C4-2B (cell line): ENCODE measurements at regions not wholly inside any gene's neighbourhood (a gene's known extent, or its start where the extent isn't known, plus 50 kb on each side); places are given as distances from the start of the nearest gene placed in this dataset.

ENCODE experiments used
- H3K27ac ChIP-seq: fragments of 450-650 bp; 2 replicates; pipeline ENCODE4 v1.5.1; 2017
- ZFX ChIP-seq: fragments of 450-650 bp; IDR thresholded peaks from 2 replicates; pipeline ENCODE4 v1.6.1; 2017
- TF ChIP-seq, protein P1 (sequence below): fragments of 450-650 bp; conservative IDR thresholded peaks from 2 replicates; pipeline ENCODE4 v1.5.1; 2017; ENCODE audit warnings: mild to moderate bottlenecking

DNA sequence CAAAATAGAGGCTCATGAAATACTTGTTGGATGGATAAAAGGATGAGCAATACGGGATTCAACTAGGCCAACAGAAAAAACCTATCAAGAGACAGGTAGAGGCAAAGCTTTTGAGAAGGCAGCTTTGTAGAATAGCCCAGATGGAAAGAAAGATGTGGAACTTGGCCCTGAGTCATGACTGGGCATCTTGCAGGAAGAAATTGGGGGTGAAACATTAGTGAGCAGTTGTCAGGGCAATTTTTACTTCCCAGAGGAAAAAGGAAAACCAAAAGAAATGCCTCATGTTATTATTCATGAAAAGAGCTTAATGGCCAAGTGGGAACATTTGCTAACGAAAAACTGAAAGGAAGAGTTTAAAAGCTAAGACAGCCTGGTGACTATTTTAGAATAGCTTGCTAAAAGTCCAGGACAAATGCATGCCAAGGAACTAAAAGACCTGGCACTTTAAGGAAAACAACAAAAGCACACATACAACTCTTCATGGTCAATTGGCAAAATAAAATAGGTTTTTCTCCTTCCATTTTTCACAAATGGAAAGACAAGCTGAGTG, 180.1 kb downstream of the HS3ST3A1 start:
- H3K27ac ChIP-seq: no peak overlapping the region
- TF ChIP-seq, protein P1, sequence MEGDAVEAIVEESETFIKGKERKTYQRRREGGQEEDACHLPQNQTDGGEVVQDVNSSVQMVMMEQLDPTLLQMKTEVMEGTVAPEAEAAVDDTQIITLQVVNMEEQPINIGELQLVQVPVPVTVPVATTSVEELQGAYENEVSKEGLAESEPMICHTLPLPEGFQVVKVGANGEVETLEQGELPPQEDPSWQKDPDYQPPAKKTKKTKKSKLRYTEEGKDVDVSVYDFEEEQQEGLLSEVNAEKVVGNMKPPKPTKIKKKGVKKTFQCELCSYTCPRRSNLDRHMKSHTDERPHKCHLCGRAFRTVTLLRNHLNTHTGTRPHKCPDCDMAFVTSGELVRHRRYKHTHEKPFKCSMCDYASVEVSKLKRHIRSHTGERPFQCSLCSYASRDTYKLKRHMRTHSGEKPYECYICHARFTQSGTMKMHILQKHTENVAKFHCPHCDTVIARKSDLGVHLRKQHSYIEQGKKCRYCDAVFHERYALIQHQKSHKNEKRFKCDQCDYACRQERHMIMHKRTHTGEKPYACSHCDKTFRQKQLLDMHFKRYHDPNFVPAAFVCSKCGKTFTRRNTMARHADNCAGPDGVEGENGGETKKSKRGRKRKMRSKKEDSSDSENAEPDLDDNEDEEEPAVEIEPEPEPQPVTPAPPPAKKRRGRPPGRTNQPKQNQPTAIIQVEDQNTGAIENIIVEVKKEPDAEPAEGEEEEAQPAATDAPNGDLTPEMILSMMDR: no peak

GRCh38 chr17:13420878-13421277, 180.9 kb downstream of the HS3ST3A1 start:
- no peak for TF ChIP-seq ZFX
- TF ChIP-seq, protein P1: no peak
- H3K27ac ChIP-seq: no peak overlapping the region; the same call in 1 of the 2 replicates

DNA sequence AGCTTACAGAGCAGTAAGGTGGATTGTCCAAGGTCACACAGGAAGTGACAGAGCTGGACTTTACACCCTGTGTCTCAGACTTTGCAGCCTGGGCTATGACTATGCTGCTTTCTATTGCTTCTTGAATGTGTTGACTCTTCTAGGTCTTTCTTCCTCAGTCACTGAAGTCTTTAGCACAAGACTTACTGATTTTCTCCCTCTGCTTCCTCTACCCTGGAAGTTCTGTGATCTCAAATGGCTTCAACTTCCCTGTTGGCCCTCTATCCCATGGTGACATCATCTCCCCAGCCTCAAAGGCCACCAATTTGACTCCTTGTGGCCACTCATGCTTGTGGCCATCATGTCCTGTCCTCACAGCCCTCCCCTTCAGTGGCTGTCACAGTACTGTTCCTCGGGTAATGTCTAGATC, 181.3 kb downstream of the HS3ST3A1 start:
- TF ChIP-seq, protein P1: no peak
- TF ChIP-seq ZFX: no peak
- H3K27ac ChIP-seq: no peak overlapping the region; the same call in 1 of the 2 replicates

DNA sequence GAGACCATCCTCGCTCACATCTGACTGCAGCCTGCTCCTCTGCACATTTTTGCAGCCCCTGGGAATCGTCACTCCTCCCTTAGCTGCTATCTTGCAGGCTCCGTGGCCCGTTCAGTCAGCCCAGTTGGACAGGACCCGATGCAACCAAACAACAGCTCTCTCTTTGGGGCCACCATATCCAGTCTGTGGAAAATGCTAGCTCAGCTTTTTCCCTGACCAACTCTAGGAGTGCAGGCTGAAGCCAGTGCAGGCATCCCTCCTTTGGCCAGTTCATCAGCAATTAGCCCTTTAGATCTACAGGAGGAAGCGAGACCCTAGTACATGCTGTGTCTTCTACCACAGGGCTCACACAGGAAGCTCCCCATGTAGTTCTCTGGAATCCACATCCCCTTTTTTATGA, 182.1 kb downstream of the HS3ST3A1 start:
- TF ChIP-seq, protein P1: no peak
- no peak for TF ChIP-seq ZFX
- H3K27ac ChIP-seq: no peak overlapping the region

DNA sequence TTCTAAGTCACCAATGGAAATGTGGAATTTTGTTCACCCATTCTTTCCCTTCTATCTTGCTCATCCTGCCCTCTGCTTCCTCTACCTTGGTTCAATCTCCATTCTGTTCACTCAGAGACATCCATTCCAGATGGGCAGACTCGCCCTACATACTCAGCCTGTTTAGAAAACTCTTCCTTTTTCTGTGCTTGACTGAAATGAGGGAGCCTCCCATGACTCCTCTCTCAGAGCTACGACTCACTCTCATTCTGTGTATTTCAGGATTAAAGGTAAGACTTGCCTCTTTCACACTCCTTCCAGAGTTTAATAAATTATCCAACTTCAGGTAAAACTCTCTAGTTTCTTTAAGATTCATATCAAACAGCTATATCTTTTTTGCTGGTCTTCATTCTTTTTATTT, 182.8 kb downstream of the HS3ST3A1 start:
- TF ChIP-seq, protein P1: no peak
- TF ChIP-seq ZFX: no peak

GRCh38 chr17:13417381-13417950, 184.3 kb downstream of the HS3ST3A1 start:
- TF ChIP-seq ZFX: no peak
- TF ChIP-seq, protein P1: no peak
- H3K27ac ChIP-seq: no peak overlapping the region

More for the DNA sequence above, 182.8 kb downstream of the HS3ST3A1 start:
- H3K27ac ChIP-seq: no peak overlapping the region

DNA sequence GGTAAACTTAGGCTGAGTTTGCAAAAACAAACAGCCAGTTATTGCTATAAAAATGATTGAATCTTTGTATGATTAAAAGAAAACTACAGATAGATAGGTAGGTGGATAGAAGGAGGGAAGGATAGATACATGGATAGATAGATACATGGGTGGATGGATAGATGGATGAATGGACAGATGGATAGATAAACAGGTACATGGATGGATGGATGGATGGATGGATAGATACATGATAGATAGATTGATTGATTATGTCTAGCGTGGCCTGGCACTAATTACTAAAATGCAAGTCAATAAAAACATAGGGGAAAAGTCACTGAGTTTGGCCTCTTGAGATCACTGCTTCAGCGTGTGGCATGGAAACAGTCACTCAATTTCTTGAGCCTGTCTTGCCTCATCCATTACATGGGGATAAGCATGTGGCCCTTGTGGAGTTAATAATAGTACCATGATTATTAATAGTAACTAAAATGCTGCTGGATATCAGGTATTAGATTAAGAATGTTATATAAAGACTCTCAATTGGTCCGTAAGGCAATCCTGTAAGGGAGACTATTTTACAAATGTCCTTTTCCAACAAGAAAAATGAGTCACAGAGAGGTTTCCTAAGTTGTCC, 184.9 kb downstream of the HS3ST3A1 start:
- TF ChIP-seq ZFX: no peak
- TF ChIP-seq, protein P1: no peak
- no peak overlapping the region for H3K27ac ChIP-seq
